Sigmoid colon (tissue), 6 donors: ENCODE measurements at regions not wholly inside any gene's neighbourhood (a gene's known extent, or its start where the extent isn't known, plus 50 kb on each side); places are given as distances from the start of the nearest gene placed in this dataset.

Experiments
- DNase-seq: peaks from one replicate; pipeline ENCODE4 v3.0.0-alpha.2; 2019
- H3K27ac ChIP-seq, 4 donors: fragments of 200-600 bp; sonication (generic); one replicate each; pipeline ENCODE4 v1.5.1; 2016 to 2019; ENCODE audit warnings: mild to moderate bottlenecking in 1 of 4
- H3K27me3 ChIP-seq, 3 donors: fragments of 200-600 bp; sonication (generic); one replicate each; pipeline ENCODE4 v1.5.1; 2019; ENCODE audit warnings: mild to moderate bottlenecking in 1 of 3
- H3K36me3 ChIP-seq, 4 donors: fragments of 200-600 bp; sonication (generic); one replicate each; pipeline ENCODE4 v1.5.1; 2016 to 2019
- H3K4me1 ChIP-seq, 4 donors: fragments of 200-600 bp; sonication (generic); one replicate each; pipeline ENCODE4 v1.5.1; 2017 to 2019
- H3K4me3 ChIP-seq, 4 donors: fragments of 200-600 bp; sonication (generic); one replicate each; pipeline ENCODE4 v1.5.1; 2017 to 2019; ENCODE audit warnings: mild to moderate bottlenecking in 2 of 4, moderate library complexity in 1 of 4
- H3K9me3 ChIP-seq, 4 donors: fragments of 200-600 bp in 3 of 4; sonication (generic) in 3 of 4; one replicate each; pipeline versions ENCODE4 v1.5.1 to v1.6.1; 2013 to 2019
- EP300 ChIP-seq, 4 donors: sonication (generic); formaldehyde crosslinking; IDR thresholded peaks; one replicate each; pipeline ENCODE4 v1.6.1; 2017; ENCODE audit warnings: antibody characterized with exemption in 4 of 4
- POLR2A ChIP-seq, 2 donors: fragments of 450-650 bp; IDR thresholded peaks; one replicate each; pipeline ENCODE4 v1.6.1; 2016; ENCODE audit warnings: antibody characterized with exemption in 2 of 2, mild to moderate bottlenecking in 2 of 2, moderate library complexity in 2 of 2
- POLR2AphosphoS5 ChIP-seq, 4 donors: sonication (generic); formaldehyde crosslinking; IDR thresholded peaks; one replicate each; pipeline ENCODE4 v1.6.1; 2017; ENCODE audit warnings: antibody characterized with exemption in 4 of 4
- WGBS, 2 donors: extraction: QIAGEN DNeasy Blood & Tissue Kit; methylation state at CpG; one replicate each; pipeline ENCODE4 v1.1.7; 2013; 5-methylcytosine and 5-hydroxymethylcytosine counted together
- intact Hi-C: fragments of 100-400 bp; cut with DNase I; formaldehyde crosslinking; loops from one replicate; pipeline ENCODE4 v1.15.1; 2023
- TF ChIP-seq, protein P1 (sequence below), 4 experiments: fragments of 450-650 bp in 3 of 4; fragments of 200-600 bp in 1 of 4; IDR thresholded peaks; one replicate each; pipeline ENCODE4 v1.5.1; 2016 to 2019; ENCODE audit warnings: antibody characterized with exemption in 4 of 4, mild to moderate bottlenecking in 3 of 4, moderate library complexity in 2 of 4
- donor health status: healthy with polysubstance abuse.
- donor health status: healthy.

DNA sequence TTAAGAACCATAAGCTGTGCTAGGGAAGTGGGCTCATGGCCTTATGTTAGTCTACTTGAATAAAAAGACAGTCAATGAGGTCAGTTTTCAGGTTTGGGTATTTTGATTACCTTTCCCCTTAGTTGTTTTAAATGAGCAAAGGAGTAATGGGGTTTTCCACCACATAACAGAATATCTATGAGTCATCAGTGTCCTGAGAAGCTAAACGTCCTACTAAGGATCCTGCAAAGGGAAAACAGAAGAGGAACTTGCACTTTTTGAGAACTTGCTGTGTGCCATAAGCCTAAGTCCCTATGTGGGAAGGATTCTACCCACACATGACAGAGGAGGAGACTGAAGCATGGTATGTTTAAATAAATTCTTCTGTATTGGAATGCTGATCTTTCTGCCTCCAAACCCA is 292.8 kb upstream of the TMC3 start:
- 8 to 24% methylated on average over 1 of the region's 1 CpG for WGBS, 2 donors
- H3K9me3 ChIP-seq = no peaks in the 10 kb centered on the region
- no peak for DNase-seq
- intact Hi-C loops = no loop called here
- H3K27me3 ChIP-seq = no peaks in the 10 kb centered on the region
- no peak for TF ChIP-seq POLR2A (IDR thresholded peaks at IDR 0.05)
- TF ChIP-seq POLR2AphosphoS5 (IDR thresholded peaks at IDR 0.05) = no peak
- no peak for TF ChIP-seq EP300 (IDR thresholded peaks at IDR 0.05)
- TF ChIP-seq, protein P1, sequence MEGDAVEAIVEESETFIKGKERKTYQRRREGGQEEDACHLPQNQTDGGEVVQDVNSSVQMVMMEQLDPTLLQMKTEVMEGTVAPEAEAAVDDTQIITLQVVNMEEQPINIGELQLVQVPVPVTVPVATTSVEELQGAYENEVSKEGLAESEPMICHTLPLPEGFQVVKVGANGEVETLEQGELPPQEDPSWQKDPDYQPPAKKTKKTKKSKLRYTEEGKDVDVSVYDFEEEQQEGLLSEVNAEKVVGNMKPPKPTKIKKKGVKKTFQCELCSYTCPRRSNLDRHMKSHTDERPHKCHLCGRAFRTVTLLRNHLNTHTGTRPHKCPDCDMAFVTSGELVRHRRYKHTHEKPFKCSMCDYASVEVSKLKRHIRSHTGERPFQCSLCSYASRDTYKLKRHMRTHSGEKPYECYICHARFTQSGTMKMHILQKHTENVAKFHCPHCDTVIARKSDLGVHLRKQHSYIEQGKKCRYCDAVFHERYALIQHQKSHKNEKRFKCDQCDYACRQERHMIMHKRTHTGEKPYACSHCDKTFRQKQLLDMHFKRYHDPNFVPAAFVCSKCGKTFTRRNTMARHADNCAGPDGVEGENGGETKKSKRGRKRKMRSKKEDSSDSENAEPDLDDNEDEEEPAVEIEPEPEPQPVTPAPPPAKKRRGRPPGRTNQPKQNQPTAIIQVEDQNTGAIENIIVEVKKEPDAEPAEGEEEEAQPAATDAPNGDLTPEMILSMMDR (IDR thresholded peaks at IDR 0.05) = no peak
- no peak overlapping the region for H3K4me3 ChIP-seq
- H3K4me1 ChIP-seq = no peaks in the 10 kb centered on the region
- H3K36me3 ChIP-seq = no peaks in the 10 kb centered on the region
- no peak overlapping the region for H3K27ac ChIP-seq

DNA sequence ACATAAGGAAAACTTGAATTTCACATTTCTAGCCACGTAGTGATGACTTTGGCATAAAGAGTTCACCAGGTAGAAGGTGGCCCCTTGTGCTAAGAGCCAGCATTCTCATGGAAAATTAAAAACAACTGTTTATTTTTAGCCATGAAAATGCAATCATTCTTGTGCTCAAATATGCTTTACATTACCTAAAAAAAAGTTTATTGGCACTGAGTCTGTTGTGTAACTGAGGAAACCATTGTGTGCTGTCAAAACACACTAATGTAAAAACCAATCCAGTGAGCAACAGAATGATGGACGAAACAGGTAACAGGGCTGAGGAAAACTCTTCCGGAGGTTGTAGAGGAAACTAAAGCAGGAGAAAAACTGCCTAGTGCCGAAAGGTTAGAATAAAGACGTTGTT is 287.0 kb upstream of the TMC3 start:
- intact Hi-C loops = no loop called here
- Histone ChIP-seq H3K4me3 (no peak overlapping the region), H3K36me3 (no peaks in the 10 kb centered on the region), H3K9me3 (no peaks in the 10 kb centered on the region), H3K4me1 (no peaks in the 10 kb centered on the region), H3K27me3 (no peaks in the 10 kb centered on the region), H3K27ac (no peak overlapping the region)
- TF ChIP-seq POLR2A (IDR thresholded peaks at IDR 0.05) (no peak), POLR2AphosphoS5 (IDR thresholded peaks at IDR 0.05) (no peak), EP300 (IDR thresholded peaks at IDR 0.05) (no peak)
- TF ChIP-seq, protein P1 (IDR thresholded peaks at IDR 0.05) = no peak
- DNase-seq = no peak
- WGBS, 2 donors = 72 to 78% methylated on average over 5 of the region's 5 CpGs

DNA sequence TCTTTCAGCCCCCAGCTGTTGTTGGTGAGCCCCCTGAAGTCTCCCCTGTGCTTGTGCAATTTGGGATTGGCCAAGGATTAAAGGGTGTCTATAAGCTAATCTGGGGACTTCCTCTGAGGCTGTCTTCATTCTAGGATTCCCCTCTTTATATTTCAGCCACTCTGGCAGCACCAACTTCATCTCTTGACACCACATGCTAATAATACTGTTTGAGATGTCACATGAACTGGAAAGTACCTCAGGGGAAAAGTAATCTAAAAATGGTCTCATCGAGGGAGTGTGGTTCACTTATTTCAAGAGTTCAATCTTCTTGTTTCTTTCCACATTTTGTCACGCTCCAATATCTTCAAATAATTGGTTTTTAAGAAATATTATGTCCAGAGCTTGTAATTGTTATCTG is 279.2 kb upstream of the TMC3 start:
- no peaks in the 10 kb centered on the region for H3K36me3 ChIP-seq
- H3K27me3 ChIP-seq = no peaks in the 10 kb centered on the region
- no peaks in the 10 kb centered on the region for H3K9me3 ChIP-seq
- H3K4me3 ChIP-seq = no peak overlapping the region
- TF ChIP-seq, protein P1 (IDR thresholded peaks at IDR 0.05) = no peak
- TF ChIP-seq POLR2A (IDR thresholded peaks at IDR 0.05) (no peak), POLR2AphosphoS5 (IDR thresholded peaks at IDR 0.05) (no peak), EP300 (IDR thresholded peaks at IDR 0.05) (no peak)
- DNase-seq = no peak
- 70 to 83% methylated on average over 2 of the region's 2 CpGs for WGBS, 2 donors
- H3K4me1 ChIP-seq = no peaks in the 10 kb centered on the region
- H3K27ac ChIP-seq = no peak overlapping the region
- intact Hi-C loops = no loop called here

DNA sequence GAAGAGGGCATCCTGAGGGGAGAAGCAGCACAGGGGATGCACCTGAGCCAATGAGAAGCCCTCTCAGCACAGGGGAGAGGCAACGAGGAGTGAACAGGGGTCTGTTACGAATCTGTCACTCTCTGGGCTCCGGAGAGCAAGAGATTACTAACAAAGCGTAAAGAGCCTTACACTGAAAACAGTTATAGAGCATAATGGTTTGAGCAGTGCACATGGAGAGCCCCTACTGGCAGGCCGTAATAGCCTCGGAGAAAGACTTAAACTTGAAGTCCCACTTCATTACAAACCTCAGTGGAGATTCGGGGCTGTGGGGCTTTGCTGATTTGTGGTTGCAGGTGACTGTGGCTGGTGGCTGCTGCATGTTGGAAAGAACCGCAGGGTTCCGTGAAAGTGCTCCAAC is 271.5 kb upstream of the TMC3 start:
- intact Hi-C loops = no loop called here
- WGBS, 2 donors = 83 to 86% methylated on average over 9 of the region's 9 CpGs
- Histone ChIP-seq H3K4me3 (no peak overlapping the region), H3K27ac (no peak overlapping the region), H3K27me3 (no peaks in the 10 kb centered on the region), H3K4me1 (peaks cover 0 to 5% (median 0%) of the 10 kb centered on the region in 4 donors), H3K9me3 (no peaks in the 10 kb centered on the region), H3K36me3 (no peaks in the 10 kb centered on the region)
- TF ChIP-seq EP300 (IDR thresholded peaks at IDR 0.05) = no peak
- TF ChIP-seq POLR2AphosphoS5 (IDR thresholded peaks at IDR 0.05) = no peak
- no peak for TF ChIP-seq POLR2A (IDR thresholded peaks at IDR 0.05)
- TF ChIP-seq, protein P1 (IDR thresholded peaks at IDR 0.05) = no peak
- no peak for DNase-seq

DNA sequence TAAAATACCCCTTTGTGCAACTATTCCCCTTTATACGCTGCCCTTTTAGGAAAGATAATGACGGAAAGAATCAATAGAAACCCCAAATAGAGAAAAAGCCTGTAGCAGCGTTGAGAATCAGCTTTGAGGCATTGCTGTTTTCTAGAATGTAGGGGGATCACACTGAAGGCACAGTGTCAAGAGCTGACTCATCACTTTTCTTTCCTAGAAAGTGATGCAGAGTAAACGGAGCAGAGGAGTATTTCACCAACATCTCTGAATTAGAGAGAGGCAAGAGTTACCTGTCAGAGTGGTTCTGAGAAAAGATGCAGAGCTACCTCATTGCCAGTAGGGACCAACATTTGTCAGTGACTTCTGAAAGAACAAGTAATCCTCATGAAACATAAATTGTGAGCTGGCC is 269.8 kb upstream of the TMC3 start:
- Histone ChIP-seq H3K9me3 (no peaks in the 10 kb centered on the region), H3K36me3 (no peaks in the 10 kb centered on the region), H3K27ac (no peak overlapping the region), H3K27me3 (no peaks in the 10 kb centered on the region), H3K4me1 (peaks cover 0 to 5% (median 0%) of the 10 kb centered on the region in 4 donors), H3K4me3 (no peak overlapping the region)
- no peak for TF ChIP-seq POLR2AphosphoS5 (IDR thresholded peaks at IDR 0.05)
- no peak for TF ChIP-seq EP300 (IDR thresholded peaks at IDR 0.05)
- TF ChIP-seq POLR2A (IDR thresholded peaks at IDR 0.05) = no peak
- TF ChIP-seq, protein P1 (IDR thresholded peaks at IDR 0.05) = no peak
- intact Hi-C loops = no loop called here
- 80 to 81% methylated on average over 4 of the region's 4 CpGs for WGBS, 2 donors
- DNase-seq = no peak
